HG03342 (cell line): ENCODE measurements at regions not wholly inside any gene's neighbourhood (a gene's known extent, or its start where the extent isn't known, plus 50 kb on each side); places are given as distances from the start of the nearest gene placed in this dataset.
A peak's percentile ranks its signal among the peaks of the same experiment; 100 is the strongest.

Experiments
- ATAC-seq: cut with Tn5 transposase; IDR thresholded peaks from one replicate; pipeline ENCODE4 v1.9.1; 2021; ENCODE audit warnings: mild to moderate bottlenecking, moderate library complexity; ENCODE audit not compliant: unreplicated experiment

- ATAC-seq = no peak
Measured at GRCh38 chr3:147930232-147930807, 521.2 kb downstream of the ZIC1 start.

GRCh38 chr3:147934451-147935180 lies 525.5 kb downstream of the ZIC1 start:
- no peak for ATAC-seq

GRCh38 chr3:147937341-147937740 lies 528.2 kb downstream of the ZIC1 start:
- ATAC-seq = no peak

GRCh38 chr3:147937891-147938290 lies 528.7 kb downstream of the ZIC1 start:
- no peak for ATAC-seq

- no peak for ATAC-seq
Measured at GRCh38 chr3:147939425-147939824, 530.3 kb downstream of the ZIC1 start.

GRCh38 chr3:147939839-147940238 lies 530.7 kb downstream of the ZIC1 start:
- no peak for ATAC-seq

- no peak for ATAC-seq
Measured at GRCh38 chr3:147940405-147941193, 531.4 kb downstream of the ZIC1 start.

- ATAC-seq = no peak
Measured at GRCh38 chr3:147941969-147942368, 532.8 kb downstream of the ZIC1 start.

- ATAC-seq = no peak
Measured at GRCh38 chr3:147943265-147943945, 534.2 kb downstream of the ZIC1 start.

- peak; percentile 66 for ATAC-seq
Measured at GRCh38 chr3:147945968-147946519, 536.9 kb downstream of the ZIC1 start.

GRCh38 chr3:147956615-147957014 lies 547.5 kb downstream of the ZIC1 start:
- ATAC-seq = no peak

- no peak for ATAC-seq
Measured at GRCh38 chr3:147958754-147959153, 549.6 kb downstream of the ZIC1 start.

- ATAC-seq = no peak
Measured at GRCh38 chr3:147960786-147961185, 551.6 kb downstream of the ZIC1 start.

- ATAC-seq = no peak
Measured at GRCh38 chr3:147962408-147963164, 553.4 kb downstream of the ZIC1 start.

- no peak for ATAC-seq
Measured at GRCh38 chr3:147963711-147964110, 554.5 kb downstream of the ZIC1 start.

- no peak for ATAC-seq
Measured at GRCh38 chr3:147975165-147975564, 566.0 kb downstream of the ZIC1 start.

GRCh38 chr3:147977001-147977400 lies 567.8 kb downstream of the ZIC1 start:
- ATAC-seq = no peak

- no peak for ATAC-seq
Measured at GRCh38 chr3:147987549-147987948, 578.4 kb downstream of the ZIC1 start.

GRCh38 chr3:147989344-147989743 lies 580.2 kb downstream of the ZIC1 start:
- no peak for ATAC-seq

- no peak for ATAC-seq
Measured at GRCh38 chr3:148002705-148003205, 593.6 kb downstream of the ZIC1 start.
